ENCODE measurements at regions not wholly inside any gene's neighbourhood (a gene's known extent, or its start where the extent isn't known, plus 50 kb on each side); places are given as distances from the start of the nearest gene placed in this dataset.

DNA sequence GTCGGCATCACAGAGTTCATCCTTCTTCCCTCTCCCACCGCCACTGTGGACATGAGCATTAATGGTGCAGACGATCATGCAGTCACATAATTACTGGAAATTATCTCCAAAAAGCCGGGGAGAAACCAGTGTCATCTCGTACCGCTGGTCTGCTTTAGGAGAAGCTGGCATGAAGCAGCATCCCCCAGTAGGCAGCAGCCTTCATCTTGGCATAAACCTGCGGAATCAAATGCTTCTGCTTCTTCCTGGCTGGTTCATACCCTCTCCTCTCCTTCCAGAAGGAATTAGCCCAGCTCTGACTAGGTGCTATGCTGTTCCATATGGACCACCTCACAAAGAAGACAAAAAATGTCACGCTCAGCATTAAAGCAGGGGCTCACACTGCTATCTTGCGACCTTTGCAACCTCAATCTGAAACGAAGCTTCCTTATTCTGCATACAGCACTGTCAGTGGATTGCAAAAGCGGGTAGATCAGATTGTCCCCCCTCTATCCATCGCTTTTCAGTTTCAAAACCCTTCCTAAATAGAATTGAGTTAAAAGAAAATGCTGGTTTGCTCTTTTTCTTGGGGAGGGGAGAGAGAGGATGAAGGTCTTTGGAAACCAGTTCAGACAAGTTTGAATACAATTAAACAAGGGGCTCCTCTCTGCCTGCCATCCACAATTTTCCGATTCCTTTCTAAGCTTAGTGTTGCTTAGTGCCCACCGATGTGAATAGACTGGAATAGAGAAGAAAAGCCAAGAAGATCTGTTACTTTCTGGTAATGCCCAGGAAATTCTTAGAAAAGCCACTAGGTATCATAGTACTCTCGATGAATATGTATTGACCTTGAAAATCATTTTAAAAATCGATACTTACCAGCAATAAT is 212.1 kb upstream of the ZNF521 start:
- ATAC-seq (no peak), DNase-seq (ENCODE audit: low spot score) (no peak)
- no peaks in the 10 kb centered on the region for H3K36me3 Mint-ChIP-seq (ENCODE audit: low read depth)
- no peak overlapping the region for H3K4me3 ChIP-seq
- H3K27me3 Mint-ChIP-seq (ENCODE audit: insufficient read depth, low read depth, poor library complexity) = no peaks in the 10 kb centered on the region
- no peaks in the 10 kb centered on the region for H4K20me1 ChIP-seq (replicated peaks; ENCODE audit: insufficient read depth)
- H3K9me3 Mint-ChIP-seq = no peaks in the 10 kb centered on the region
- H3F3A ChIP-seq (replicated peaks; ENCODE audit: low read depth) = no peaks in the 10 kb centered on the region
- no peaks in the 10 kb centered on the region for H3K79me2 ChIP-seq (replicated peaks; ENCODE audit: insufficient read depth)
- no peaks in the 10 kb centered on the region for H3K4me1 ChIP-seq (ENCODE audit: insufficient read depth)
- TF ChIP-seq, protein P1, sequence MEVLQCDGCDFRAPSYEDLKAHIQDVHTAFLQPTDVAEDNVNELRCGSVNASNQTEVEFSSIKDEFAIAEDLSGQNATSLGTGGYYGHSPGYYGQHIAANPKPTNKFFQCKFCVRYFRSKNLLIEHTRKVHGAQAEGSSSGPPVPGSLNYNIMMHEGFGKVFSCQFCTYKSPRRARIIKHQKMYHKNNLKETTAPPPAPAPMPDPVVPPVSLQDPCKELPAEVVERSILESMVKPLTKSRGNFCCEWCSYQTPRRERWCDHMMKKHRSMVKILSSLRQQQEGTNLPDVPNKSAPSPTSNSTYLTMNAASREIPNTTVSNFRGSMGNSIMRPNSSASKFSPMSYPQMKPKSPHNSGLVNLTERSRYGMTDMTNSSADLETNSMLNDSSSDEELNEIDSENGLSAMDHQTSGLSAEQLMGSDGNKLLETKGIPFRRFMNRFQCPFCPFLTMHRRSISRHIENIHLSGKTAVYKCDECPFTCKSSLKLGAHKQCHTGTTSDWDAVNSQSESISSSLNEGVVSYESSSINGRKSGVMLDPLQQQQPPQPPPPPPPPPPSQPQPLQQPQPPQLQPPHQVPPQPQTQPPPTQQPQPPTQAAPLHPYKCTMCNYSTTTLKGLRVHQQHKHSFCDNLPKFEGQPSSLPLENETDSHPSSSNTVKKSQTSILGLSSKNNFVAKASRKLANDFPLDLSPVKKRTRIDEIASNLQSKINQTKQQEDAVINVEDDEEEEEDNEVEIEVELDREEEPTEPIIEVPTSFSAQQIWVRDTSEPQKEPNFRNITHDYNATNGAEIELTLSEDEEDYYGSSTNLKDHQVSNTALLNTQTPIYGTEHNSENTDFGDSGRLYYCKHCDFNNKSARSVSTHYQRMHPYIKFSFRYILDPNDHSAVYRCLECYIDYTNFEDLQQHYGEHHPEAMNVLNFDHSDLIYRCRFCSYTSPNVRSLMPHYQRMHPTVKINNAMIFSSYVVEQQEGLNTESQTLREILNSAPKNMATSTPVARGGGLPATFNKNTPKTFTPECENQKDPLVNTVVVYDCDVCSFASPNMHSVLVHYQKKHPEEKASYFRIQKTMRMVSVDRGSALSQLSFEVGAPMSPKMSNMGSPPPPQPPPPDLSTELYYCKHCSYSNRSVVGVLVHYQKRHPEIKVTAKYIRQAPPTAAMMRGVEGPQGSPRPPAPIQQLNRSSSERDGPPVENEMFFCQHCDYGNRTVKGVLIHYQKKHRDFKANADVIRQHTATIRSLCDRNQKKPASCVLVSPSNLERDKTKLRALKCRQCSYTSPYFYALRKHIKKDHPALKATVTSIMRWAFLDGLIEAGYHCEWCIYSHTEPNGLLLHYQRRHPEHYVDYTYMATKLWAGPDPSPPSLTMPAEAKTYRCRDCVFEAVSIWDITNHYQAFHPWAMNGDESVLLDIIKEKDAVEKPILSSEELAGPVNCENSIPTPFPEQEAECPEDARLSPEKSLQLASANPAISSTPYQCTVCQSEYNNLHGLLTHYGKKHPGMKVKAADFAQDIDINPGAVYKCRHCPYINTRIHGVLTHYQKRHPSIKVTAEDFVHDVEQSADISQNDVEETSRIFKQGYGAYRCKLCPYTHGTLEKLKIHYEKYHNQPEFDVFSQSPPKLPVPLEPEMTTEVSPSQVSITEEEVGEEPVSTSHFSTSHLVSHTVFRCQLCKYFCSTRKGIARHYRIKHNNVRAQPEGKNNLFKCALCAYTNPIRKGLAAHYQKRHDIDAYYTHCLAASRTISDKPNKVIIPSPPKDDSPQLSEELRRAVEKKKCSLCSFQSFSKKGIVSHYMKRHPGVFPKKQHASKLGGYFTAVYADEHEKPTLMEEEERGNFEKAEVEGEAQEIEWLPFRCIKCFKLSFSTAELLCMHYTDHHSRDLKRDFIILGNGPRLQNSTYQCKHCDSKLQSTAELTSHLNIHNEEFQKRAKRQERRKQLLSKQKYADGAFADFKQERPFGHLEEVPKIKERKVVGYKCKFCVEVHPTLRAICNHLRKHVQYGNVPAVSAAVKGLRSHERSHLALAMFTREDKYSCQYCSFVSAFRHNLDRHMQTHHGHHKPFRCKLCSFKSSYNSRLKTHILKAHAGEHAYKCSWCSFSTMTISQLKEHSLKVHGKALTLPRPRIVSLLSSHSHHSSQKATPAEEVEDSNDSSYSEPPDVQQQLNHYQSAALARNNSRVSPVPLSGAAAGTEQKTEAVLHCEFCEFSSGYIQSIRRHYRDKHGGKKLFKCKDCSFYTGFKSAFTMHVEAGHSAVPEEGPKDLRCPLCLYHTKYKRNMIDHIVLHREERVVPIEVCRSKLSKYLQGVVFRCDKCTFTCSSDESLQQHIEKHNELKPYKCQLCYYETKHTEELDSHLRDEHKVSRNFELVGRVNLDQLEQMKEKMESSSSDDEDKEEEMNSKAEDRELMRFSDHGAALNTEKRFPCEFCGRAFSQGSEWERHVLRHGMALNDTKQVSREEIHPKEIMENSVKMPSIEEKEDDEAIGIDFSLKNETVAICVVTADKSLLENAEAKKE (CRISPR knock-in tag; IDR thresholded peaks at IDR 0.05) = no peak
- TF ChIP-seq EZH2 (IDR thresholded peaks at IDR 0.05; ENCODE audit: low read depth, unreplicated experiment) = no peak
- TF ChIP-seq EZH2phosphoT487 (IDR thresholded peaks at IDR 0.05; ENCODE audit: unreplicated experiment) = no peak
- no peak for TF ChIP-seq CREB1 (CRISPR knock-in tag; IDR thresholded peaks at IDR 0.05; ENCODE audit: low read depth)
- no peak for TF ChIP-seq ZNF114 (CRISPR knock-in tag; IDR thresholded peaks at IDR 0.05)
- no peak for TF ChIP-seq ZNF331 (CRISPR knock-in tag; IDR thresholded peaks at IDR 0.05; ENCODE audit: low read depth)
- TF ChIP-seq JUNB (IDR thresholded peaks at IDR 0.05; ENCODE audit: unreplicated experiment) = no peak
- TF ChIP-seq POLR2AphosphoS5 (IDR thresholded peaks at IDR 0.05; ENCODE audit: low read depth) = no peak
- no peak for TF ChIP-seq STAT1 (IDR thresholded peaks at IDR 0.05; ENCODE audit: unreplicated experiment)
- TF ChIP-seq, protein P2, sequence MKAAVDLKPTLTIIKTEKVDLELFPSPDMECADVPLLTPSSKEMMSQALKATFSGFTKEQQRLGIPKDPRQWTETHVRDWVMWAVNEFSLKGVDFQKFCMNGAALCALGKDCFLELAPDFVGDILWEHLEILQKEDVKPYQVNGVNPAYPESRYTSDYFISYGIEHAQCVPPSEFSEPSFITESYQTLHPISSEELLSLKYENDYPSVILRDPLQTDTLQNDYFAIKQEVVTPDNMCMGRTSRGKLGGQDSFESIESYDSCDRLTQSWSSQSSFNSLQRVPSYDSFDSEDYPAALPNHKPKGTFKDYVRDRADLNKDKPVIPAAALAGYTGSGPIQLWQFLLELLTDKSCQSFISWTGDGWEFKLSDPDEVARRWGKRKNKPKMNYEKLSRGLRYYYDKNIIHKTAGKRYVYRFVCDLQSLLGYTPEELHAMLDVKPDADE (IDR thresholded peaks at IDR 0.05) = no peak
- H3K4me3 Mint-ChIP-seq = no peak overlapping the region
- H3K36me3 ChIP-seq (ENCODE audit: insufficient read depth) = no peaks in the 10 kb centered on the region
- no peaks in the 10 kb centered on the region for H3K27me3 ChIP-seq (ENCODE audit: insufficient read depth)
- 0 out of 2 replicates have a peak overlapping the region, but pooled peaks have one; percentile 10 for H2AFZ ChIP-seq
- no peak overlapping the region for H3K27ac Mint-ChIP-seq
- H3K4me2 ChIP-seq = no peak overlapping the region
- H3K27ac ChIP-seq (ENCODE audit: low read depth) = no peak overlapping the region
- peaks cover 3% of the 10 kb centered on the region; the same call in 2 of the 3 replicates for H3K4me1 Mint-ChIP-seq
- H3K9me2 ChIP-seq (ENCODE audit: insufficient read depth) = no peaks in the 10 kb centered on the region

All from GM23338 (cell line).